ENCODE measurements at regions not wholly inside any gene's neighbourhood (a gene's known extent, or its start where the extent isn't known, plus 50 kb on each side); places are given as distances from the start of the nearest gene placed in this dataset.

DNA sequence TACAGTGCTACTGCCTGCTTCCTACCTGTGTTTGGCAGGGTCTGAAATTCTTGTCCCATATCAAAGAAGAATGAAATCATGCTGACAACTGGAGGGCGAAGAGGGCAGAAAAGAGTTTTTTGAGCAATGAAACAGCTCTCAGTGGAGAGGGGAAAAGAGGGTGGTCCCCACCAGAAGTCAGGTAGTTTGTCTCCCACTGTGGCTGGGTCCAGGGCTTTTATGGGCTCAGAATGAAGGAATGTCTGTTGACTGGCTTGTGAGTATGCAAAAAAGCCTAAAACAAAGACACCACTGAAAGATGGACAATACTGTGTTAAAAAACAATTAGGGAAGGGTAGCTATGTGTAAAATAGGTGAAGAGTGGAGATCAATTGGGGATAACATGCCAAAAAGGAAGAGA lies 115.0 kb downstream of the ADAM29 start:
- Histone ChIP-seq H3K4me1 (no peaks in the 10 kb centered on the region), H3K9me3 (peaks cover 0 to 12% (median 5%) of the 10 kb centered on the region in 12 donors), H3K27me3 (no peaks in the 10 kb centered on the region), H3K36me3 (no peaks in the 10 kb centered on the region), H3K4me3 (no peak overlapping the region), H3K27ac (no peak overlapping the region)
- intact Hi-C loops (cut with DNase I): no loop called here
- TF ChIP-seq POLR2A (IDR thresholded peaks at IDR 0.05): no peak
- TF ChIP-seq, protein P1, sequence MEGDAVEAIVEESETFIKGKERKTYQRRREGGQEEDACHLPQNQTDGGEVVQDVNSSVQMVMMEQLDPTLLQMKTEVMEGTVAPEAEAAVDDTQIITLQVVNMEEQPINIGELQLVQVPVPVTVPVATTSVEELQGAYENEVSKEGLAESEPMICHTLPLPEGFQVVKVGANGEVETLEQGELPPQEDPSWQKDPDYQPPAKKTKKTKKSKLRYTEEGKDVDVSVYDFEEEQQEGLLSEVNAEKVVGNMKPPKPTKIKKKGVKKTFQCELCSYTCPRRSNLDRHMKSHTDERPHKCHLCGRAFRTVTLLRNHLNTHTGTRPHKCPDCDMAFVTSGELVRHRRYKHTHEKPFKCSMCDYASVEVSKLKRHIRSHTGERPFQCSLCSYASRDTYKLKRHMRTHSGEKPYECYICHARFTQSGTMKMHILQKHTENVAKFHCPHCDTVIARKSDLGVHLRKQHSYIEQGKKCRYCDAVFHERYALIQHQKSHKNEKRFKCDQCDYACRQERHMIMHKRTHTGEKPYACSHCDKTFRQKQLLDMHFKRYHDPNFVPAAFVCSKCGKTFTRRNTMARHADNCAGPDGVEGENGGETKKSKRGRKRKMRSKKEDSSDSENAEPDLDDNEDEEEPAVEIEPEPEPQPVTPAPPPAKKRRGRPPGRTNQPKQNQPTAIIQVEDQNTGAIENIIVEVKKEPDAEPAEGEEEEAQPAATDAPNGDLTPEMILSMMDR (IDR thresholded peaks at IDR 0.05): no peak
- WGBS, 4 donors: 74 to 86% (median 75%) methylated on average over 1 of the region's 1 CpG
- ATAC-seq (no peak), DNase-seq (no peak)

DNA sequence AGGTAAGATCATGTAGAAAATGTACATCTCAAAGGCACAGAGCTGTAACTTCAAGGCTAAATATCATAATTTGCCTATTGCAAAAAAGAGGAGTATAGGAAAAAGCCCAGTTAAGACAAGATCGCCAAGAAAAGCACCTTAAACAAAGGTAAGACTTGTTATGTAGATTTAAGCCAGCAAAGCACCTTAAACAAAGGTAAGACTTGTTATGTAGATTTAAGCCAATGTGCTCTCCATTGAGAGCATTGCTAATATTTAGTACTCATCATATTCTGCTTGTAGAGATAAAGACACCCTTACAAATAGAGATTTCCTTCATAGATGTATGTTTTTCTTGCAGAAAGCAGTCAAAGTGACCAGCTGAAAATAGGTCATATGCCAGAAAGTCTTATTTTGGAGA lies 115.8 kb downstream of the ADAM29 start:
- TF ChIP-seq, protein P1 (IDR thresholded peaks at IDR 0.05): no peak
- TF ChIP-seq POLR2A (IDR thresholded peaks at IDR 0.05): no peak
- Histone ChIP-seq H3K27ac (no peak overlapping the region), H3K4me3 (no peak overlapping the region), H3K36me3 (no peaks in the 10 kb centered on the region), H3K9me3 (peaks cover 0 to 12% (median 2%) of the 10 kb centered on the region in 12 donors), H3K4me1 (no peaks in the 10 kb centered on the region), H3K27me3 (no peaks in the 10 kb centered on the region)
- intact Hi-C loops (cut with DNase I): no loop called here
- DNase-seq (no peak), ATAC-seq (no peak)
- 65 to 76% (median 69%) methylated on average over 1 of the region's 1 CpG for WGBS, 4 donors

DNA sequence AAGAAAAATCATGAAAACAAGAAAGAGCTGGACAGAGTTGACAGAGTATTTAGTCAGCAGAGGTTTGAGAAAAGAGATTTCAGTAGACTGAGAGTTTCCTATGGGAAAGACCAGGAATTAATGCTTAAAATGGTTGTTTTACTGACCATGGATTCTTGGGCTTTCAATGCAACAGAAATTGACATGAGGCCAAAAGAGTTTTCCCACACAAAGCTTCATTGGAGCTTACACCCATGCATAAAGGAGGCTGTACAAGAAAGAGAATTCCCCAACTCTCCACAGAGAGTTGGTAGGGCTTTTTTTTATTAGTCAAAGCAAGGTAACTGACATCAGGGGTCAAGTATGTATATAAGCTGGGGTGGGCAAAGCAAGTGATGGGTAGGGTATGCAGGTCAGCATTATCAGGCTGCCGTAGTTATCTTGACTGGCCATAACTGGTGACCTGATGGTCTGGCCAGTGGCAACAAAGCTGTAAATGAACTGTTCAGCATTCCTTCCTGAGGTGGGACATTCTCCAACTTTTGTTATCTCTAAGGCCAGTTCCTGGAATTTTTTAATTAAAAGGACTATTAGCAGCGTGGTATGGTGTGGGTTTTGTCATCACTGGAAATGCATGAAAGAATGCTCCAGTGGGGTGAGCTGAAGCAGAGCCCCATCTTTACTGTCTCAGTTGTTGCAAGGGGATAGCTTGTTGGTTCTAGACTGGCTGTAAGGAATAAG lies 117.0 kb downstream of the ADAM29 start:
- 23 to 41% (median 31%) methylated on average over 2 of the region's 2 CpGs for WGBS, 4 donors
- intact Hi-C loops (cut with DNase I): no loop called here
- Histone ChIP-seq H3K27me3 (no peaks in the 10 kb centered on the region), H3K27ac (no peak overlapping the region), H3K4me3 (no peak overlapping the region), H3K9me3 (peaks cover 0 to 11% (median 0%) of the 10 kb centered on the region in 12 donors), H3K36me3 (no peaks in the 10 kb centered on the region), H3K4me1 (no peaks in the 10 kb centered on the region)
- DNase-seq (no peak), ATAC-seq (no peak)
- TF ChIP-seq, protein P1 (IDR thresholded peaks at IDR 0.05): no peak
- TF ChIP-seq POLR2A (IDR thresholded peaks at IDR 0.05): no peak

DNA sequence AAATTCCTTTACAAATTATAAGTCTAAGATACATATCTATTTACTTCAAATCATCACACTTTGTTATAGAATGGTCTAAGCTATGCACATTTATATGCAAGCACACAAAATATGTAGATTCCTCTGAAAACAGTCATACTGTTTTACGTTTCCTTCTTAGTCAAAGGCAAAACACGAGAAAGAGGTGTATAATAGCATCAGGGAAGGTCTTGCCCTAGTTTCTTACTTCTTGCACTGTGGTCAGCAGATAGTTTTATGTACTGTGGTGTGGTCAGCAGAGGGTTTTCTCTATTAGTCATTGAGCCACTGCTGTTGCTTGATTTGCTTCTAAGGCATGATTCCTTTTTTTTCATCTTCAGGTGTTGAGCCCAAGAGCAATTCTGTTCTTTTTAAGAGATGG lies 117.7 kb downstream of the ADAM29 start:
- H3K9me3 ChIP-seq: peaks cover 0 to 11% (median 0%) of the 10 kb centered on the region in 12 donors
- H3K36me3 ChIP-seq: no peaks in the 10 kb centered on the region
- H3K4me3 ChIP-seq: no peak overlapping the region
- 59 to 70% (median 65%) methylated on average over 2 of the region's 2 CpGs for WGBS, 4 donors
- H3K27me3 ChIP-seq: no peaks in the 10 kb centered on the region
- H3K27ac ChIP-seq: no peak overlapping the region
- intact Hi-C loops (cut with DNase I): no loop called here
- ATAC-seq (no peak), DNase-seq (no peak)
- H3K4me1 ChIP-seq: no peaks in the 10 kb centered on the region
- TF ChIP-seq, protein P1 (IDR thresholded peaks at IDR 0.05): no peak
- TF ChIP-seq POLR2A (IDR thresholded peaks at IDR 0.05): no peak
